Fibroblast of lung (primary cell): ENCODE measurements at regions not wholly inside any gene's neighbourhood (a gene's known extent, or its start where the extent isn't known, plus 50 kb on each side); places are given as distances from the start of the nearest gene placed in this dataset.

ENCODE experiments used
- DNase-seq, 2 donors: peaks; one replicate each; pipeline versions ENCODE4 v3.0.0 to v3.0.0-alpha.2; 2010; ENCODE audit warnings: low read depth in 2 of 2
- H2AFZ ChIP-seq: 2 replicates; pipeline ENCODE4 v1.5.1; 2012; ENCODE audit warnings: low read length, control low read depth, inconsistent platforms
- H3K27ac ChIP-seq: 2 replicates; pipeline ENCODE4 v1.5.1; 2011; ENCODE audit warnings: low read length, control low read depth; ENCODE audit not compliant: insufficient read depth
- H3K27me3 ChIP-seq: 2 replicates; pipeline ENCODE4 v1.5.1; 2011; ENCODE audit warnings: mild to moderate bottlenecking, low read length; ENCODE audit not compliant: control insufficient read depth, insufficient read depth
- H3K36me3 ChIP-seq: 2 replicates; pipeline ENCODE4 v1.5.1; 2011; ENCODE audit warnings: low read length; ENCODE audit not compliant: control insufficient read depth, insufficient read depth
- H3K4me1 ChIP-seq: 2 replicates; pipeline ENCODE4 v1.5.1; 2011; ENCODE audit warnings: low read length; ENCODE audit not compliant: control insufficient read depth, insufficient read depth; ENCODE audit errors: extremely low read depth
- H3K4me2 ChIP-seq: 2 replicates; pipeline ENCODE4 v1.5.1; 2011; ENCODE audit warnings: low read length, control low read depth; ENCODE audit not compliant: insufficient read depth; ENCODE audit errors: extremely low read depth
- H3K4me3 ChIP-seq, 4 experiments: fragments of 200-600 bp in 1 of 4; sonication (generic) in 1 of 4; replicated peaks in 1 of 4; 2 replicates each; pipeline ENCODE4 v1.5.1; 2011 to 2016; ENCODE audit warnings: low read length in 4 of 4, low read depth in 3 of 4, mild to moderate bottlenecking in 3 of 4, control low read depth in 2 of 4, inconsistent platforms in 1 of 4, mixed read lengths in 1 of 4; ENCODE audit not compliant: insufficient read depth in 1 of 4; ENCODE audit errors: control extremely low read depth in 1 of 4
- H3K79me2 ChIP-seq: 2 replicates; pipeline ENCODE4 v1.5.1; 2012; ENCODE audit warnings: mild to moderate bottlenecking, low read length, inconsistent platforms; ENCODE audit not compliant: control insufficient read depth, insufficient read depth
- H3K9ac ChIP-seq: 2 replicates; pipeline ENCODE4 v1.5.1; 2011; ENCODE audit warnings: mild to moderate bottlenecking, low read length, control low read depth; ENCODE audit not compliant: insufficient read depth
- H3K9me3 ChIP-seq: 2 replicates; pipeline ENCODE4 v1.5.1; 2012; ENCODE audit warnings: low read depth, low read length; ENCODE audit not compliant: control insufficient read depth, insufficient read depth
- H4K20me1 ChIP-seq: 2 replicates; pipeline ENCODE4 v1.5.1; 2011; ENCODE audit warnings: low read length; ENCODE audit not compliant: control insufficient read depth, insufficient read depth; ENCODE audit errors: extremely low read depth
- CTCF ChIP-seq, 2 donors: IDR thresholded peaks in 1 of 2; conservative IDR thresholded peaks in 1 of 2; 1 replicate in 1 of 2; 2 replicates in 1 of 2; pipeline ENCODE4 v1.5.1; 2011 to 2012; ENCODE audit warnings: low read length in 2 of 2, control low read depth in 1 of 2, inconsistent platforms in 1 of 2, low read depth in 1 of 2, mild to moderate bottlenecking in 1 of 2
- EZH2 ChIP-seq: IDR thresholded peaks from 2 replicates; pipeline ENCODE4 v1.5.1; 2012; ENCODE audit warnings: low read length, control low read depth, mild to moderate bottlenecking; ENCODE audit errors: missing control alignments

- Histone ChIP-seq H3K9ac (no peak overlapping the region), H3K4me1 (no peaks in the 10 kb centered on the region), H3K27ac (no peak overlapping the region), H4K20me1 (no peaks in the 10 kb centered on the region), H3K36me3 (no peaks in the 10 kb centered on the region), H2AFZ (no peak overlapping the region), H3K9me3 (no peaks in the 10 kb centered on the region), H3K4me3 (no peak overlapping the region), H3K4me2 (no peak overlapping the region), H3K79me2 (no peaks in the 10 kb centered on the region), H3K27me3 (no peaks in the 10 kb centered on the region)
- no peak for TF ChIP-seq EZH2
- no peak for TF ChIP-seq CTCF (conservative IDR thresholded peaks at IDR 0.05 in 1 of 2, IDR thresholded peaks at IDR 0.05 in 1 of 2; ENCODE audit: low read depth in 1 of 2, low read length in 2 of 2)
- DNase-seq: no peak
Measured at GRCh38 chr11:98630736-98631135, 390.0 kb upstream of the CNTN5 start.

DNA sequence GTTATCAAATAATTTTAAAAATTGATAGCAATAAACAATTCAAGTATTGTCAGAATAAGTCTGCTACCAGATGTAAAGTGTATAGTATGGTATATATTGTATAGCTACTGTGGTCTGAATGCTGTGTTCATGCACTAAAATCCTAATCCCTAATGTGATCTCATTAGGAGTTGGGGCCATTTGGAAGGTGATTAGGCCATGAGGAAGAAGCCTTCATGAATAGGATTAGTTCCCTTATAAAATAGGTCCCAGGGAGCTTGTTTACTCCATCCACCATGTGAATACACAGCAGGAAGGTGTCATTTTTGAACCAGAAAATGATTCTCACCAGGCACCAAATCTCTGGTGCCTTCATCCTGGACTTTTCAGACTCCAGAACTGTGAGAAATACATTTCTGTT is 363.0 kb upstream of the CNTN5 start:
- no peaks in the 10 kb centered on the region for H3K4me1 ChIP-seq
- H2AFZ ChIP-seq: no peak overlapping the region
- H3K9me3 ChIP-seq: no peaks in the 10 kb centered on the region
- TF ChIP-seq CTCF (conservative IDR thresholded peaks at IDR 0.05 in 1 of 2, IDR thresholded peaks at IDR 0.05 in 1 of 2; ENCODE audit: low read depth in 1 of 2, low read length in 2 of 2) (no peak), EZH2 (no peak)
- no peak overlapping the region for H3K27ac ChIP-seq
- H3K9ac ChIP-seq: no peak overlapping the region
- no peak overlapping the region for H3K4me2 ChIP-seq
- H3K4me3 ChIP-seq: no peak overlapping the region
- H3K27me3 ChIP-seq: no peaks in the 10 kb centered on the region
- H3K36me3 ChIP-seq: no peaks in the 10 kb centered on the region
- no peaks in the 10 kb centered on the region for H3K79me2 ChIP-seq
- DNase-seq: no peak
- no peaks in the 10 kb centered on the region for H4K20me1 ChIP-seq

GRCh38 chr11:98659431-98659830 is 361.3 kb upstream of the CNTN5 start:
- no peak for DNase-seq
- TF ChIP-seq EZH2 (no peak), CTCF (conservative IDR thresholded peaks at IDR 0.05 in 1 of 2, IDR thresholded peaks at IDR 0.05 in 1 of 2; ENCODE audit: low read depth in 1 of 2, low read length in 2 of 2) (no peak)
- Histone ChIP-seq H4K20me1 (no peaks in the 10 kb centered on the region), H3K79me2 (no peaks in the 10 kb centered on the region), H3K4me3 (no peak overlapping the region), H3K27me3 (no peaks in the 10 kb centered on the region), H3K27ac (no peak overlapping the region), H3K9ac (no peak overlapping the region), H3K9me3 (no peaks in the 10 kb centered on the region), H3K4me1 (no peaks in the 10 kb centered on the region), H3K36me3 (no peaks in the 10 kb centered on the region), H3K4me2 (no peak overlapping the region), H2AFZ (no peak overlapping the region)
